Neuronal stem cell (in vitro differentiated cells): ENCODE measurements at regions not wholly inside any gene's neighbourhood (a gene's known extent, or its start where the extent isn't known, plus 50 kb on each side); places are given as distances from the start of the nearest gene placed in this dataset.

Experiments used
- DNase-seq: peaks from one replicate; pipeline ENCODE4 v3.0.0-alpha.2; 2013; ENCODE audit warnings: low spot score
- H2AFZ ChIP-seq: one replicate; pipeline ENCODE4 v1.6.1; 2013; ENCODE audit warnings: mild to moderate bottlenecking, low read length, inconsistent platforms
- H2AK5ac ChIP-seq: 2 replicates; pipeline ENCODE4 v1.6.1; 2013; ENCODE audit warnings: low read depth, mild to moderate bottlenecking, inconsistent platforms, low read length, moderate library complexity, mixed read lengths
- H2BK120ac ChIP-seq: 2 replicates; pipeline ENCODE4 v1.6.1; 2013; ENCODE audit warnings: low read depth, mild to moderate bottlenecking, inconsistent platforms, low read length, moderate library complexity, mixed read lengths
- H2BK12ac ChIP-seq: one replicate; pipeline ENCODE4 v1.6.1; 2013; ENCODE audit warnings: low read length, inconsistent platforms
- H2BK15ac ChIP-seq: 2 replicates; pipeline ENCODE4 v1.6.1; 2013; ENCODE audit warnings: mild to moderate bottlenecking, low read length, inconsistent platforms, mixed read lengths
- H2BK5ac ChIP-seq: one replicate; pipeline ENCODE4 v1.6.1; 2013; ENCODE audit warnings: inconsistent platforms, mild to moderate bottlenecking, low read length, moderate library complexity
- H3K14ac ChIP-seq: one replicate; pipeline ENCODE4 v1.6.1; 2013; ENCODE audit warnings: low read length, inconsistent platforms
- H3K18ac ChIP-seq: 2 replicates; pipeline ENCODE4 v1.6.1; 2013; ENCODE audit warnings: low read length, inconsistent platforms
- H3K23ac ChIP-seq: 2 replicates; pipeline ENCODE4 v1.6.1; 2013; ENCODE audit warnings: low read depth, mild to moderate bottlenecking, mixed read lengths, low read length, inconsistent platforms; ENCODE audit not compliant: poor library complexity
- H3K27ac ChIP-seq: replicated peaks from 3 replicates; pipeline ENCODE4 v1.5.1; 2013; ENCODE audit warnings: low read length, inconsistent platforms
- H3K27me3 ChIP-seq, 3 experiments: 2 replicates each; pipeline ENCODE4 v1.6.1; 2013; ENCODE audit warnings: low read length in 3 of 3, mild to moderate bottlenecking in 2 of 3, inconsistent platforms in 1 of 3, low read depth in 1 of 3, mixed read lengths in 1 of 3, moderate library complexity in 1 of 3; ENCODE audit not compliant: control insufficient read depth in 3 of 3, insufficient read depth in 3 of 3
- H3K36me3 ChIP-seq, 2 donors: replicated peaks in 1 of 2; 2 replicates each; pipeline ENCODE4 v1.6.1; 2013; ENCODE audit warnings: low read length in 2 of 2; ENCODE audit not compliant: control insufficient read depth in 2 of 2, insufficient read depth in 2 of 2
- H3K4ac ChIP-seq: 2 replicates; pipeline ENCODE4 v1.6.1; 2013; ENCODE audit warnings: inconsistent platforms, mild to moderate bottlenecking, low read length, moderate library complexity
- H3K4me1 ChIP-seq, 2 donors: 1 replicate in 1 of 2; 2 replicates in 1 of 2; pipeline ENCODE4 v1.6.1; 2013; ENCODE audit warnings: low read length in 2 of 2, low read depth in 1 of 2; ENCODE audit not compliant: control insufficient read depth in 2 of 2, insufficient read depth in 1 of 2
- H3K4me2 ChIP-seq: one replicate; pipeline ENCODE4 v1.6.1; 2013; ENCODE audit warnings: mild to moderate bottlenecking, low read length, inconsistent platforms; ENCODE audit not compliant: insufficient read depth, poor library complexity, severe bottlenecking
- H3K4me3 ChIP-seq, 2 donors: 2 replicates each; pipeline ENCODE4 v1.5.1; 2013; ENCODE audit warnings: low read length in 2 of 2, mild to moderate bottlenecking in 2 of 2, inconsistent platforms in 1 of 2, moderate library complexity in 1 of 2
- H3K79me1 ChIP-seq: one replicate; pipeline ENCODE4 v1.6.1; 2013; ENCODE audit warnings: low read depth, mild to moderate bottlenecking, inconsistent platforms, low read length, moderate library complexity
- H3K9ac ChIP-seq: one replicate; pipeline ENCODE4 v1.6.1; 2013; ENCODE audit warnings: mild to moderate bottlenecking, low read depth, low read length, inconsistent platforms; ENCODE audit not compliant: poor library complexity
- H3K9me3 ChIP-seq, 2 donors: replicated peaks in 1 of 2; 2 replicates each; pipeline versions ENCODE3 to v1.6.1; 2013; ENCODE audit warnings: low read length in 2 of 2, mild to moderate bottlenecking in 2 of 2, inconsistent platforms in 1 of 2, low read depth in 1 of 2, mixed read lengths in 1 of 2, moderate library complexity in 1 of 2; ENCODE audit not compliant: control insufficient read depth in 2 of 2, insufficient read depth in 1 of 2
- H4K8ac ChIP-seq: one replicate; pipeline ENCODE4 v1.6.1; 2013; ENCODE audit warnings: low read depth, mild to moderate bottlenecking, inconsistent platforms, low read length, moderate library complexity
- H4K91ac ChIP-seq: one replicate; pipeline ENCODE4 v1.6.1; 2013; ENCODE audit warnings: low read length, low read depth, mild to moderate bottlenecking, inconsistent platforms; ENCODE audit not compliant: poor library complexity
- WGBS, 2 donors: extraction: QIAGEN DNeasy Blood & Tissue Kit; methylation state at CpG; one replicate each; pipeline ENCODE4 v1.1.7; 2013; ENCODE audit warnings: missing lambda C conversion rate in 2 of 2, mixed read lengths in 1 of 2; ENCODE audit not compliant: insufficient read length in 2 of 2, insufficient replicate concordance in 1 of 2; ENCODE audit errors: extremely low coverage in 2 of 2; 5-methylcytosine and 5-hydroxymethylcytosine counted together

- no peaks in the 10 kb centered on the region for H3K4me1 ChIP-seq
- no peak overlapping the region for H4K91ac ChIP-seq
- DNase-seq, result no peak
- H3K79me1 ChIP-seq, result no peaks in the 10 kb centered on the region
- no peak overlapping the region for H3K14ac ChIP-seq
- H3K36me3 ChIP-seq, result no peaks in the 10 kb centered on the region
- no peak overlapping the region for H3K9ac ChIP-seq
- H2AK5ac ChIP-seq, result no peak overlapping the region
- no peak overlapping the region for H4K8ac ChIP-seq
- H3K27me3 ChIP-seq, result no peaks in the 10 kb centered on the region
- no peak overlapping the region for H2BK5ac ChIP-seq
- H3K4me3 ChIP-seq, result no peak overlapping the region
- H3K4me2 ChIP-seq, result no peak overlapping the region
- H2BK15ac ChIP-seq, result no peak overlapping the region
- H3K4ac ChIP-seq, result no peak overlapping the region
- no peaks in the 10 kb centered on the region for H3K9me3 ChIP-seq
- H3K18ac ChIP-seq, result no peak overlapping the region
- H2BK12ac ChIP-seq, result no peak overlapping the region
- no peak overlapping the region for H2AFZ ChIP-seq
- no peak overlapping the region for H3K23ac ChIP-seq
- no CpG with 5 or more reads among the region's 11 CpGs for WGBS, 2 donors
- no peak overlapping the region for H2BK120ac ChIP-seq
- H3K27ac ChIP-seq, result no peak overlapping the region
Measured at GRCh38 chr22:22746061-22746962, 101.9 kb downstream of the GGTLC2 start.

GRCh38 chr22:22746963-22747933, 102.8 kb downstream of the GGTLC2 start:
- H2BK12ac ChIP-seq, result no peak overlapping the region
- no peak overlapping the region for H3K23ac ChIP-seq
- H2AK5ac ChIP-seq, result no peak overlapping the region
- no peak overlapping the region for H4K8ac ChIP-seq
- H2BK5ac ChIP-seq, result no peak overlapping the region
- H2AFZ ChIP-seq, result no peak overlapping the region
- H3K9ac ChIP-seq, result no peak overlapping the region
- no peak overlapping the region for H2BK15ac ChIP-seq
- no peak overlapping the region for H3K14ac ChIP-seq
- no peaks in the 10 kb centered on the region for H3K79me1 ChIP-seq
- no peaks in the 10 kb centered on the region for H3K36me3 ChIP-seq
- DNase-seq, result no peak
- no peak overlapping the region for H3K18ac ChIP-seq
- no peaks in the 10 kb centered on the region for H3K9me3 ChIP-seq
- H3K4ac ChIP-seq, result no peak overlapping the region
- H3K4me1 ChIP-seq, result no peaks in the 10 kb centered on the region
- no peak overlapping the region for H3K27ac ChIP-seq
- no CpG with 5 or more reads among the region's 8 CpGs for WGBS, 2 donors
- H3K27me3 ChIP-seq, result no peaks in the 10 kb centered on the region
- no peak overlapping the region for H4K91ac ChIP-seq
- no peak overlapping the region for H2BK120ac ChIP-seq
- no peak overlapping the region for H3K4me3 ChIP-seq
- H3K4me2 ChIP-seq, result no peak overlapping the region

- WGBS, 2 donors, result no CpG with 5 or more reads among the region's 5 CpGs
- H3K79me1 ChIP-seq, result no peaks in the 10 kb centered on the region
- H3K27me3 ChIP-seq, result no peaks in the 10 kb centered on the region
- no peak overlapping the region for H2BK12ac ChIP-seq
- no peak overlapping the region for H3K27ac ChIP-seq
- no peak overlapping the region for H2BK5ac ChIP-seq
- H3K14ac ChIP-seq, result no peak overlapping the region
- H4K91ac ChIP-seq, result no peak overlapping the region
- peak; percentile 9 for DNase-seq
- H3K4me2 ChIP-seq, result no peak overlapping the region
- H2AFZ ChIP-seq, result no peak overlapping the region
- H3K4ac ChIP-seq, result no peak overlapping the region
- no peak overlapping the region for H2BK15ac ChIP-seq
- H2BK120ac ChIP-seq, result no peak overlapping the region
- no peak overlapping the region for H3K23ac ChIP-seq
- H3K4me3 ChIP-seq, result no peak overlapping the region
- no peak overlapping the region for H3K9ac ChIP-seq
- no peaks in the 10 kb centered on the region for H3K4me1 ChIP-seq
- no peak overlapping the region for H4K8ac ChIP-seq
- H3K18ac ChIP-seq, result no peak overlapping the region
- H2AK5ac ChIP-seq, result no peak overlapping the region
- no peaks in the 10 kb centered on the region for H3K36me3 ChIP-seq
- H3K9me3 ChIP-seq, result no peaks in the 10 kb centered on the region
Measured at GRCh38 chr22:22748297-22748743, 103.9 kb downstream of the GGTLC2 start.

- H3K23ac ChIP-seq, result no peak overlapping the region
- no peak overlapping the region for H2BK5ac ChIP-seq
- no peak overlapping the region for H3K4me3 ChIP-seq
- no peak overlapping the region for H4K8ac ChIP-seq
- no peaks in the 10 kb centered on the region for H3K9me3 ChIP-seq
- H3K4me1 ChIP-seq, result no peaks in the 10 kb centered on the region
- no peak overlapping the region for H3K14ac ChIP-seq
- no peak overlapping the region for H2AFZ ChIP-seq
- H3K27ac ChIP-seq, result no peak overlapping the region
- H2AK5ac ChIP-seq, result no peak overlapping the region
- H2BK120ac ChIP-seq, result no peak overlapping the region
- H2BK15ac ChIP-seq, result no peak overlapping the region
- no peak overlapping the region for H4K91ac ChIP-seq
- DNase-seq, result no peak
- no peak overlapping the region for H2BK12ac ChIP-seq
- no peak overlapping the region for H3K4ac ChIP-seq
- no peak overlapping the region for H3K18ac ChIP-seq
- no peak overlapping the region for H3K9ac ChIP-seq
- H3K36me3 ChIP-seq, result no peaks in the 10 kb centered on the region
- WGBS, 2 donors, result no CpG with 5 or more reads among the region's 1 CpG
- H3K79me1 ChIP-seq, result no peaks in the 10 kb centered on the region
- H3K27me3 ChIP-seq, result peaks cover 0 to 1% (median 0%) of the 10 kb centered on the region in 3 experiments
- no peak overlapping the region for H3K4me2 ChIP-seq
Measured at GRCh38 chr22:22748756-22749155, 104.3 kb downstream of the GGTLC2 start.
